WTC11 (cell line): ENCODE measurements at regions not wholly inside any gene's neighbourhood (a gene's known extent, or its start where the extent isn't known, plus 50 kb on each side); places are given as distances from the start of the nearest gene placed in this dataset.

Source experiments
- JUN ChIP-seq: sonication (generic); formaldehyde crosslinking; IDR thresholded peaks from 2 replicates; pipeline ENCODE4 v1.8.0; 2023; ENCODE audit warnings: mild to moderate bottlenecking, missing genetic modification reagents
- NR3C1 ChIP-seq: sonication (generic); formaldehyde crosslinking; conservative IDR thresholded peaks from 2 replicates; pipeline ENCODE4 v1.8.1; 2023; ENCODE audit warnings: low read depth, mild to moderate bottlenecking, missing genetic modification reagents
- PRRX2 ChIP-seq: fragments of 250-450 bp; sonication (Bioruptor Pico); IDR thresholded peaks from 2 replicates; pipeline ENCODE4 v1.8.0; 2021; ENCODE audit warnings: mild to moderate bottlenecking
- ZNF416 ChIP-seq: fragments of 250-450 bp; sonication (Bioruptor Pico); IDR thresholded peaks from 2 replicates; pipeline ENCODE4 v1.9.0; 2021; ENCODE audit warnings: mild to moderate bottlenecking, inconsistent platforms
- TF ChIP-seq, protein P1 (sequence below): sonication (generic); formaldehyde crosslinking; IDR thresholded peaks from 2 replicates; pipeline ENCODE4 v1.8.1; 2023; ENCODE audit warnings: mild to moderate bottlenecking, missing genetic modification reagents, moderate library complexity

GRCh38 chr4:81528979-81529378, 57.3 kb upstream of the RASGEF1B start:
- TF ChIP-seq ZNF416 = no peak
- TF ChIP-seq NR3C1 (CRISPR knock-in tag) = no peak
- TF ChIP-seq JUN (CRISPR knock-in tag) = no peak
- TF ChIP-seq, protein P1, sequence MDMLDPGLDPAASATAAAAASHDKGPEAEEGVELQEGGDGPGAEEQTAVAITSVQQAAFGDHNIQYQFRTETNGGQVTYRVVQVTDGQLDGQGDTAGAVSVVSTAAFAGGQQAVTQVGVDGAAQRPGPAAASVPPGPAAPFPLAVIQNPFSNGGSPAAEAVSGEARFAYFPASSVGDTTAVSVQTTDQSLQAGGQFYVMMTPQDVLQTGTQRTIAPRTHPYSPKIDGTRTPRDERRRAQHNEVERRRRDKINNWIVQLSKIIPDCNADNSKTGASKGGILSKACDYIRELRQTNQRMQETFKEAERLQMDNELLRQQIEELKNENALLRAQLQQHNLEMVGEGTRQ (CRISPR knock-in tag) = no peak
- TF ChIP-seq PRRX2 (CRISPR knock-in tag) = no peak
